ENCODE measurements at regions not wholly inside any gene's neighbourhood (a gene's known extent, or its start where the extent isn't known, plus 50 kb on each side); places are given as distances from the start of the nearest gene placed in this dataset.

DNA sequence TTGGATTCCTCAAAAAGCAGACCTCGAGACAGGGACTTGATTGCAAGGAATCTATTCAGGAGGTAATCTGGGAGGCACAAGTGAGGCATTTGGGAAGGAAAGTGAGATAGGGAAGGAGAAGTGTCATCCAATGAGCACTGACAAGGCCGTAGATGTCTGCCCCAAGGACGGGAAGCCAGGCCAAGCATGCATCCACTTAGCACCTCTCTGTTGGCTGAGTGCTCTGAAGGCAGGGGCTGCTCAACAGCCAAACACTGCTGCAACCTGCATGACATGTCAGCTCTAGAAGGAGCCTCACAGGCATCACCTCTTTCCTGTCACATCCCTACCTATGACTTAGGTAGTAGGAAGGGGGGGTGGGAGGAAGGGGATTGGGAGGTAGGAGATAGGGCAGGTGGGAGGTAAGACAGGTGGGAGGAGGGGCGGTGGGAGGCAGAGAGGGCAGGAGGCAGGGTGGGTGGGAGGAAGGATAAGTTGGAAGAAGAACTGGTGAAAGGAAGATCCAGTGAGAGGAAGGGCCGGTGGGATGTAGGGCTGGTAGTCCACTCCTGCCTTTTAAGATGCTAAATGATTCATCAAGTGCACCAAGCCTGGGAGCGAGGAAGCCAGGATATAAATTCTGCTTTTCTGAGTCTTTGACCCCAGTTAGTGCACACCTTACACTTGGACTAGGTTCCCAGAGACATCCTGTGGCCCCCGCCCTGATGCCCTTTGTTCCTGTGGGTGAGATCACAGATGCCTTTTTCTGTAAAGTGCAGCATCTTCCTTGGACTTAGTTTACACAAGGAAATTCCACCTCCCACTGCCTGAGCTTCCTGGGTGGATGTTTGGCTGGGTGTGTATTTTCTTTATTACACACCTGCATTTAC lies 83.8 kb upstream of the NXT1 start:
- TF ChIP-seq, protein P1, sequence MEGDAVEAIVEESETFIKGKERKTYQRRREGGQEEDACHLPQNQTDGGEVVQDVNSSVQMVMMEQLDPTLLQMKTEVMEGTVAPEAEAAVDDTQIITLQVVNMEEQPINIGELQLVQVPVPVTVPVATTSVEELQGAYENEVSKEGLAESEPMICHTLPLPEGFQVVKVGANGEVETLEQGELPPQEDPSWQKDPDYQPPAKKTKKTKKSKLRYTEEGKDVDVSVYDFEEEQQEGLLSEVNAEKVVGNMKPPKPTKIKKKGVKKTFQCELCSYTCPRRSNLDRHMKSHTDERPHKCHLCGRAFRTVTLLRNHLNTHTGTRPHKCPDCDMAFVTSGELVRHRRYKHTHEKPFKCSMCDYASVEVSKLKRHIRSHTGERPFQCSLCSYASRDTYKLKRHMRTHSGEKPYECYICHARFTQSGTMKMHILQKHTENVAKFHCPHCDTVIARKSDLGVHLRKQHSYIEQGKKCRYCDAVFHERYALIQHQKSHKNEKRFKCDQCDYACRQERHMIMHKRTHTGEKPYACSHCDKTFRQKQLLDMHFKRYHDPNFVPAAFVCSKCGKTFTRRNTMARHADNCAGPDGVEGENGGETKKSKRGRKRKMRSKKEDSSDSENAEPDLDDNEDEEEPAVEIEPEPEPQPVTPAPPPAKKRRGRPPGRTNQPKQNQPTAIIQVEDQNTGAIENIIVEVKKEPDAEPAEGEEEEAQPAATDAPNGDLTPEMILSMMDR (IDR thresholded peaks at IDR 0.05), result no peak
- TF ChIP-seq POLR2A (IDR thresholded peaks at IDR 0.05), result no peak

All from heart left ventricle (tissue), 13 donors.